Right lobe of liver (tissue), 6 donors: ENCODE measurements at regions not wholly inside any gene's neighbourhood (a gene's known extent, or its start where the extent isn't known, plus 50 kb on each side); places are given as distances from the start of the nearest gene placed in this dataset.

Source experiments
- ATAC-seq, 4 donors: fragments of 200-7000 bp; cut with Tn5 transposase; one replicate each; pipeline ENCODE4 v1.9.1; 2020; ENCODE audit warnings: mild to moderate bottlenecking in 4 of 4, moderate library complexity in 4 of 4
- DNase-seq, 3 donors: peaks; one replicate each; pipeline ENCODE4 v3.0.0-alpha.2; 2020
- H3K27ac ChIP-seq, 3 donors: fragments of 200-600 bp; one replicate each; pipeline ENCODE4 v1.8.0; 2022
- H3K27me3 ChIP-seq, 2 donors: fragments of 200-600 bp; one replicate each; pipeline ENCODE4 v1.8.0; 2022
- H3K36me3 ChIP-seq, 4 donors: fragments of 200-600 bp; sonication (generic) in 1 of 4; one replicate each; pipeline versions ENCODE4 v1.5.1 to v1.8.0; 2017 to 2022; ENCODE audit warnings: control low read depth in 1 of 4
- H3K4me1 ChIP-seq, 4 donors: fragments of 200-600 bp; sonication (generic) in 1 of 4; one replicate each; pipeline versions ENCODE4 v1.5.1 to v1.8.0; 2017 to 2022; ENCODE audit warnings: control low read depth in 1 of 4
- H3K4me3 ChIP-seq, 3 donors: fragments of 200-600 bp; one replicate each; pipeline ENCODE4 v1.8.0; 2022
- H3K9me3 ChIP-seq, 4 donors: fragments of 200-600 bp; sonication (generic) in 1 of 4; one replicate each; pipeline versions ENCODE4 v1.5.1 to v1.8.0; 2017 to 2022; ENCODE audit warnings: control low read depth in 1 of 4
- POLR2A ChIP-seq: fragments of 450-650 bp; IDR thresholded peaks from one replicate; pipeline ENCODE4 v1.6.1; 2017; ENCODE audit warnings: antibody characterized with exemption, mild to moderate bottlenecking
- WGBS: methylation state at CpG from one replicate; pipeline ENCODE4 v1.1.6; 2018; ENCODE audit warnings: low coverage, low lambda C conversion rate; ENCODE audit not compliant: insufficient coverage; ENCODE audit errors: missing lambda C conversion rate; 5-methylcytosine and 5-hydroxymethylcytosine counted together
- intact Hi-C, 2 donors: fragments of 100-400 bp; cut with DNase I; formaldehyde crosslinking; loops; one replicate each; pipeline versions ENCODE4 v1.11.2 to v1.14.1; 2022
- TF ChIP-seq, protein P1 (sequence below), 4 donors: fragments of 200-600 bp in 3 of 4; fragments of 450-650 bp in 1 of 4; IDR thresholded peaks; one replicate each; pipeline versions ENCODE4 v1.5.1 to v1.8.0; 2016 to 2022; ENCODE audit warnings: antibody characterized with exemption in 4 of 4, mild to moderate bottlenecking in 2 of 4
- donor health status: DM: no; HTN: yes; CAD: no.
- donor health status: DM: no; HTN: no; CAD: no.
- donor health status: DM: no; HTN: no; CAD: no.
- donor health status: DM: no; HTN: yes; CAD: no.
- donor health status: DM: no; HTN: yes; CAD: no.

DNA sequence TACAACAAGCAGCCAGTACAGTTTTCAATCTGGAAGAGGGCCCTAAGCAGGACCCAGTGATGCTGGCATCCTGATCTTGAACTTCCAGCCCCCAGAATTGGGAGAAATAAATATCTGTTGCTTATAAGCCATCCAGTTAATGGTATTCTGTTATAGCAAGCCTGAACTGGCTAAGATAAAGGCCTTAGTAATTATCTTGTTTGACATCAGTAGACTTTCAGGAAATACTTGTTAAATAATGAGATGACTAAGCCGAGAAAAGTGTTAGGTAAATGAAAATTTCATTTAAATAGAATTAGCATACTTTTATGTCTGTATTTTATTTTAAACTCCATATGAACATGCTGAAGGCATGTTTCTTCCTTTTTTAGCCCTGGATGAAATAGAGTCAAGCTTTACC is 188.2 kb downstream of the OLFM4 start:
- no peak overlapping the region for H3K27ac ChIP-seq
- no peaks in the 10 kb centered on the region for H3K9me3 ChIP-seq
- 22% methylated on average over 1 of the region's 1 CpG for WGBS
- no peaks in the 10 kb centered on the region for H3K27me3 ChIP-seq
- H3K4me3 ChIP-seq: no peak overlapping the region
- H3K36me3 ChIP-seq: no peaks in the 10 kb centered on the region
- H3K4me1 ChIP-seq: no peaks in the 10 kb centered on the region
- ATAC-seq (no peak), DNase-seq (no peak)
- intact Hi-C loops: no loop called here
- no peak for TF ChIP-seq POLR2A

DNA sequence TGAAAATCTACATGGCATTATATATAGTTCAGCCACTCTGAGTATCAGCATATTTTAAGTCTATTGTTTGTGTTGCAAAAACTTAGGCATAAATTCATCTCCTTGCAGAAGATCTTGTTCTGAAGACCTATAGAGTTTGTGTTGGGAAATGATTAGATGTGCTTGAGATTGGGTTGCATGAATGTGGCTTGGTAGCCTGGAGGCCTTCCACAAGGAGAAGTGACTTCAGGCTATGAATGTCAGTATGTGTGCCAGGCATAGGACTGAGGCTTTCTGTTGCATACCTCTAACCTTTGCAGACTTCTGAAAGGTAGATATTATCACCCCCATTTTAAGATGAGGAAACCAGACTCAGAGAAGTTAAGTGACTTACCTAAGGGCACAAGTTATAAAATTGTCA is 188.6 kb downstream of the OLFM4 start:
- ATAC-seq (no peak), DNase-seq (no peak)
- H3K27me3 ChIP-seq: no peaks in the 10 kb centered on the region
- no peak overlapping the region for H3K4me3 ChIP-seq
- H3K4me1 ChIP-seq: no peaks in the 10 kb centered on the region
- no peaks in the 10 kb centered on the region for H3K36me3 ChIP-seq
- no peak for TF ChIP-seq POLR2A
- TF ChIP-seq, protein P1, sequence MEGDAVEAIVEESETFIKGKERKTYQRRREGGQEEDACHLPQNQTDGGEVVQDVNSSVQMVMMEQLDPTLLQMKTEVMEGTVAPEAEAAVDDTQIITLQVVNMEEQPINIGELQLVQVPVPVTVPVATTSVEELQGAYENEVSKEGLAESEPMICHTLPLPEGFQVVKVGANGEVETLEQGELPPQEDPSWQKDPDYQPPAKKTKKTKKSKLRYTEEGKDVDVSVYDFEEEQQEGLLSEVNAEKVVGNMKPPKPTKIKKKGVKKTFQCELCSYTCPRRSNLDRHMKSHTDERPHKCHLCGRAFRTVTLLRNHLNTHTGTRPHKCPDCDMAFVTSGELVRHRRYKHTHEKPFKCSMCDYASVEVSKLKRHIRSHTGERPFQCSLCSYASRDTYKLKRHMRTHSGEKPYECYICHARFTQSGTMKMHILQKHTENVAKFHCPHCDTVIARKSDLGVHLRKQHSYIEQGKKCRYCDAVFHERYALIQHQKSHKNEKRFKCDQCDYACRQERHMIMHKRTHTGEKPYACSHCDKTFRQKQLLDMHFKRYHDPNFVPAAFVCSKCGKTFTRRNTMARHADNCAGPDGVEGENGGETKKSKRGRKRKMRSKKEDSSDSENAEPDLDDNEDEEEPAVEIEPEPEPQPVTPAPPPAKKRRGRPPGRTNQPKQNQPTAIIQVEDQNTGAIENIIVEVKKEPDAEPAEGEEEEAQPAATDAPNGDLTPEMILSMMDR (IDR thresholded peaks at IDR 0.05): no peak
- no peak overlapping the region for H3K27ac ChIP-seq
- intact Hi-C loops: no loop called here
- no peaks in the 10 kb centered on the region for H3K9me3 ChIP-seq

DNA sequence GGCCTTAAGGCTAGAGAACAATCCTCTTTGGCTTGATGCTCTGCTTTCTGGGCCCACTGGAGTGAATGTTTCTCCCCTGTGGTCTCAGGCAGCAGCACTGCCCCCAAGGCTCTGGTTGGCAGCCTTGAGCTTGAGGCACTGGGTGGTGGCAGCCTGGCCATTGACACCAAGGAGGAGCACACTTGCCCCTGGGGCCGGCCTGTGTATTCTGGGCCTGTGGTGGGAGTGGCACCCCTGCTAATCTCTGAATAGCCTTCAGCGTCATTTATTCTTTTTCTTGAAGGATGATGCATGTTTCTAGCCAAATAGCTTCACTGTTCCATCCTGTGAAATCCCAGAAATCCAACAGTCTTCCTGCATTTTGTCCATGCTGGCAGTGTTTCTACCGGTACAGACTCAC is 191.4 kb downstream of the OLFM4 start:
- intact Hi-C loops: no loop called here
- Histone ChIP-seq H3K4me3 (no peak overlapping the region), H3K36me3 (no peaks in the 10 kb centered on the region), H3K9me3 (no peaks in the 10 kb centered on the region), H3K4me1 (no peaks in the 10 kb centered on the region), H3K27me3 (no peaks in the 10 kb centered on the region), H3K27ac (no peak overlapping the region)
- WGBS: 60% methylated on average over 3 of the region's 3 CpGs
- ATAC-seq: no peak
- TF ChIP-seq, protein P1 (IDR thresholded peaks at IDR 0.05): no peak
- TF ChIP-seq POLR2A: no peak
- peak in 1 of 3 donors; percentile 49 for DNase-seq

DNA sequence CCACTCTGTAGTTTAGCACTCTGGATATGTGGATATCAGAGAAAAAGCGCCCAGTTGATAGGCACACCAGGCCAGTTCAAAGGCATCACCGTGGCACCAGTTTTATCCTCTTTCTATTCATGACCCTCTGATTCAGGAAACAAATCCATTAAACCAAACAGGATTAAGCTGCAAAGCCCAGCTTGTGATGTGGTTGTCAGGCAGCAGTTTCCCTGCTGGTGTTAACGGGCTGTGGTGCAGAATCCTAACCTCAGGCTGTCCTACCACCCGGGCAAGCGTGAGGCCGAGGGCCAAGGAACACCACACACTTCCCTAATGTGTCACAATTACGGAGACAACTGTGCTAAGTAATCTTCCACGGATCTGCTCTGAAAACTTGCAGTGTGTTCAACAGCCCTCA is 209.1 kb downstream of the OLFM4 start:
- no peak for DNase-seq
- Histone ChIP-seq H3K36me3 (no peaks in the 10 kb centered on the region), H3K27ac (no peak overlapping the region), H3K4me1 (no peaks in the 10 kb centered on the region), H3K9me3 (no peaks in the 10 kb centered on the region), H3K27me3 (no peaks in the 10 kb centered on the region), H3K4me3 (no peak overlapping the region)
- TF ChIP-seq, protein P1 (IDR thresholded peaks at IDR 0.05): no peak
- no peak for TF ChIP-seq POLR2A
- intact Hi-C loops: no loop called here
- ATAC-seq: no peak
- 28% methylated on average over 7 of the region's 8 CpGs for WGBS

DNA sequence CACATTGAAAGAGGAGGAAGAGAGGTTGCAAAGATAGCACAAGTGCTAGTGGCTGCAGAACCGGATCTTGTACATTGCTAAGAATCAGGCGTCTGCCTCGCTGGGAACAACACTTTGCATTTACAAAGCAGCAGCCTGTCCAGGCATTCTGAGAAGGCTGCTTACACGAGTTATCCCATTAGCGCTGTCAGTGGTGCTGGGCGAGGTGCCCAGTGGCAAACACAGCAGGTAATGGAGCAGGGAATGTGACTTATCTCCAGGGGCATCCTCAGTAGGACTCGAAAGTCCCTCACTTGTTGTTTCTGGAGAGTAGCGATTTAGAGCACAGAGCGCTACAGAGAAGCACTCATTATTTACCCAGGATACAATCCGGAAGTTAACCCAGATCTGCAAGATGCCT is 209.6 kb downstream of the OLFM4 start:
- no peak overlapping the region for H3K4me3 ChIP-seq
- ATAC-seq (no peak), DNase-seq (no peak)
- H3K27ac ChIP-seq: no peak overlapping the region
- H3K9me3 ChIP-seq: no peaks in the 10 kb centered on the region
- no peaks in the 10 kb centered on the region for H3K27me3 ChIP-seq
- intact Hi-C loops: no loop called here
- TF ChIP-seq POLR2A: no peak
- TF ChIP-seq, protein P1 (IDR thresholded peaks at IDR 0.05): no peak
- no peaks in the 10 kb centered on the region for H3K36me3 ChIP-seq
- WGBS: 19% methylated on average over 5 of the region's 10 CpGs
- no peaks in the 10 kb centered on the region for H3K4me1 ChIP-seq
